Right atrium auricular region (tissue), 2 donors: ENCODE measurements at regions not wholly inside any gene's neighbourhood (a gene's known extent, or its start where the extent isn't known, plus 50 kb on each side); places are given as distances from the start of the nearest gene placed in this dataset.

Source experiments
- DNase-seq: peaks from one replicate; pipeline ENCODE4 v3.0.0-alpha.2; 2019; ENCODE audit warnings: low spot score
- H3K27ac ChIP-seq, 2 donors: fragments of 200-600 bp; sonication (generic); 1 replicate in 1 of 2; 2 replicates in 1 of 2; pipeline ENCODE4 v1.5.1; 2016 to 2019
- H3K27me3 ChIP-seq, 2 donors: fragments of 200-600 bp; sonication (generic); one replicate each; pipeline versions ENCODE4 v1.5.1 to v1.6.0; 2017 to 2019
- H3K36me3 ChIP-seq: fragments of 200-600 bp; sonication (generic); one replicate; pipeline ENCODE4 v1.5.1; 2016
- H3K4me1 ChIP-seq, 2 donors: fragments of 200-600 bp; sonication (generic); one replicate each; pipeline versions ENCODE4 v1.5.1 to v1.6.0; 2017 to 2019
- H3K4me3 ChIP-seq, 2 donors: fragments of 200-600 bp; sonication (generic); 1 replicate in 1 of 2; 2 replicates in 1 of 2; pipeline ENCODE4 v1.5.1; 2017 to 2019; ENCODE audit warnings: mild to moderate bottlenecking in 1 of 2, moderate library complexity in 1 of 2
- H3K9me3 ChIP-seq, 2 donors: fragments of 200-600 bp; sonication (generic); one replicate each; pipeline ENCODE4 v1.5.1; 2019
- CTCF ChIP-seq, 2 donors: fragments of 200-600 bp; sonication (generic); IDR thresholded peaks; one replicate each; pipeline ENCODE4 v1.5.1; 2019; ENCODE audit warnings: antibody characterized with exemption in 2 of 2

GRCh38 chr18:56233595-56233994 lies 404.8 kb downstream of the TXNL1 start:
- no peak for DNase-seq
- Histone ChIP-seq H3K9me3 (no peaks in the 10 kb centered on the region), H3K27me3 (no peaks in the 10 kb centered on the region), H3K4me3 (no peak overlapping the region), H3K36me3 (no peaks in the 10 kb centered on the region), H3K4me1 (no peaks in the 10 kb centered on the region), H3K27ac (peak overlapping the region in 1 of 2 donors; percentile 31)
- TF ChIP-seq CTCF (IDR thresholded peaks at IDR 0.05), result no peak

GRCh38 chr18:56226025-56226424 lies 412.4 kb downstream of the TXNL1 start:
- Histone ChIP-seq H3K36me3 (no peaks in the 10 kb centered on the region), H3K4me3 (no peak overlapping the region), H3K9me3 (no peaks in the 10 kb centered on the region), H3K27ac (no peak overlapping the region), H3K27me3 (no peaks in the 10 kb centered on the region), H3K4me1 (no peaks in the 10 kb centered on the region)
- DNase-seq, result no peak
- TF ChIP-seq CTCF (IDR thresholded peaks at IDR 0.05), result no peak

GRCh38 chr18:56224669-56225561 lies 413.5 kb downstream of the TXNL1 start:
- no peak overlapping the region for H3K4me3 ChIP-seq
- DNase-seq, result no peak
- TF ChIP-seq CTCF (IDR thresholded peaks at IDR 0.05), result no peak
- H3K27me3 ChIP-seq, result no peaks in the 10 kb centered on the region
- H3K27ac ChIP-seq, result no peak overlapping the region
- H3K4me1 ChIP-seq, result no peaks in the 10 kb centered on the region
- H3K9me3 ChIP-seq, result no peaks in the 10 kb centered on the region
- H3K36me3 ChIP-seq, result no peaks in the 10 kb centered on the region

- no peak for TF ChIP-seq CTCF (IDR thresholded peaks at IDR 0.05)
- Histone ChIP-seq H3K27me3 (no peaks in the 10 kb centered on the region), H3K36me3 (no peaks in the 10 kb centered on the region), H3K4me3 (no peak overlapping the region), H3K27ac (no peak overlapping the region), H3K4me1 (no peaks in the 10 kb centered on the region), H3K9me3 (no peaks in the 10 kb centered on the region)
- no peak for DNase-seq
These were observed 417.0 kb downstream of the TXNL1 start for GRCh38 chr18:56221195-56222065.

- H3K4me1 ChIP-seq, result no peaks in the 10 kb centered on the region
- DNase-seq, result no peak
- no peak for TF ChIP-seq CTCF (IDR thresholded peaks at IDR 0.05)
- no peaks in the 10 kb centered on the region for H3K9me3 ChIP-seq
- H3K4me3 ChIP-seq, result no peak overlapping the region
- H3K27me3 ChIP-seq, result no peaks in the 10 kb centered on the region
- no peak overlapping the region for H3K27ac ChIP-seq
- H3K36me3 ChIP-seq, result no peaks in the 10 kb centered on the region
These were observed 421.0 kb downstream of the TXNL1 start for GRCh38 chr18:56217406-56217805.
